ENCODE measurements at regions not wholly inside any gene's neighbourhood (a gene's known extent, or its start where the extent isn't known, plus 50 kb on each side); places are given as distances from the start of the nearest gene placed in this dataset.

DNA sequence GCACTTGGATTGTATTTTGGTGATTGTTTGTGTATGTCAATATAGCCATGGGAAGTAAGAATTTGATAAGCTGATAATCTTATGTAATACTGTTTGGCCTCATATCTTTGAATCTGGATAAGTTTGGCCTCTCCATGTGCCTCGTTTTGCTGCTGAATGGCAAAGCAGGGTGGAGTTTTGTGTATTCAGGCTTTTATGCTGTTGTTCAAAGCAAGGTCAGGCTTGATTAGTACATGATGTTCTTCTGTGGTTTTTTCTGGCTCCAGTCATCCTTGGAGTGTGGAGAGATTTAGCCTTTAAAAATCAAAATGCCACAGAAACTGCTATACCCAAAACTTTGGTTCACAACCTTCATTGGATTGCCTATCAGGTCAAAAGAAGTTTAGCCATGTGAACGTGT, 728.9 kb upstream of the GJE1 start:
- TF ChIP-seq EZH2phosphoT487 (IDR thresholded peaks at IDR 0.05; ENCODE audit: low read length) = no peak
- TF ChIP-seq, protein P1, sequence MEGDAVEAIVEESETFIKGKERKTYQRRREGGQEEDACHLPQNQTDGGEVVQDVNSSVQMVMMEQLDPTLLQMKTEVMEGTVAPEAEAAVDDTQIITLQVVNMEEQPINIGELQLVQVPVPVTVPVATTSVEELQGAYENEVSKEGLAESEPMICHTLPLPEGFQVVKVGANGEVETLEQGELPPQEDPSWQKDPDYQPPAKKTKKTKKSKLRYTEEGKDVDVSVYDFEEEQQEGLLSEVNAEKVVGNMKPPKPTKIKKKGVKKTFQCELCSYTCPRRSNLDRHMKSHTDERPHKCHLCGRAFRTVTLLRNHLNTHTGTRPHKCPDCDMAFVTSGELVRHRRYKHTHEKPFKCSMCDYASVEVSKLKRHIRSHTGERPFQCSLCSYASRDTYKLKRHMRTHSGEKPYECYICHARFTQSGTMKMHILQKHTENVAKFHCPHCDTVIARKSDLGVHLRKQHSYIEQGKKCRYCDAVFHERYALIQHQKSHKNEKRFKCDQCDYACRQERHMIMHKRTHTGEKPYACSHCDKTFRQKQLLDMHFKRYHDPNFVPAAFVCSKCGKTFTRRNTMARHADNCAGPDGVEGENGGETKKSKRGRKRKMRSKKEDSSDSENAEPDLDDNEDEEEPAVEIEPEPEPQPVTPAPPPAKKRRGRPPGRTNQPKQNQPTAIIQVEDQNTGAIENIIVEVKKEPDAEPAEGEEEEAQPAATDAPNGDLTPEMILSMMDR (IDR thresholded peaks at IDR 0.05; ENCODE audit: low read length) = no peak
